ENCODE measurements at regions not wholly inside any gene's neighbourhood (a gene's known extent, or its start where the extent isn't known, plus 50 kb on each side); places are given as distances from the start of the nearest gene placed in this dataset.

- TF ChIP-seq PHF8 (conservative IDR thresholded peaks at IDR 0.05; ENCODE audit: low read depth, low read length) (no peak), FOSL1 (IDR thresholded peaks at IDR 0.05; ENCODE audit: insufficient read depth, low read depth, low read length) (no peak), POLR2A (IDR thresholded peaks at IDR 0.05; ENCODE audit: control extremely low read depth in 1 of 2, low read depth in 2 of 2, low read length in 2 of 2) (no peak), GABPA (IDR thresholded peaks at IDR 0.05; ENCODE audit: borderline replicate concordance, insufficient read depth, low read length) (no peak), EP300 (IDR thresholded peaks at IDR 0.05; ENCODE audit: borderline replicate concordance in 1 of 2, low read depth in 2 of 2, low read length in 2 of 2) (no peak), POLR2AphosphoS5 (IDR thresholded peaks at IDR 0.05; ENCODE audit: low read depth, low read length) (no peak)
- TF ChIP-seq, protein P1, sequence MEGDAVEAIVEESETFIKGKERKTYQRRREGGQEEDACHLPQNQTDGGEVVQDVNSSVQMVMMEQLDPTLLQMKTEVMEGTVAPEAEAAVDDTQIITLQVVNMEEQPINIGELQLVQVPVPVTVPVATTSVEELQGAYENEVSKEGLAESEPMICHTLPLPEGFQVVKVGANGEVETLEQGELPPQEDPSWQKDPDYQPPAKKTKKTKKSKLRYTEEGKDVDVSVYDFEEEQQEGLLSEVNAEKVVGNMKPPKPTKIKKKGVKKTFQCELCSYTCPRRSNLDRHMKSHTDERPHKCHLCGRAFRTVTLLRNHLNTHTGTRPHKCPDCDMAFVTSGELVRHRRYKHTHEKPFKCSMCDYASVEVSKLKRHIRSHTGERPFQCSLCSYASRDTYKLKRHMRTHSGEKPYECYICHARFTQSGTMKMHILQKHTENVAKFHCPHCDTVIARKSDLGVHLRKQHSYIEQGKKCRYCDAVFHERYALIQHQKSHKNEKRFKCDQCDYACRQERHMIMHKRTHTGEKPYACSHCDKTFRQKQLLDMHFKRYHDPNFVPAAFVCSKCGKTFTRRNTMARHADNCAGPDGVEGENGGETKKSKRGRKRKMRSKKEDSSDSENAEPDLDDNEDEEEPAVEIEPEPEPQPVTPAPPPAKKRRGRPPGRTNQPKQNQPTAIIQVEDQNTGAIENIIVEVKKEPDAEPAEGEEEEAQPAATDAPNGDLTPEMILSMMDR (IDR thresholded peaks at IDR 0.05; ENCODE audit: control extremely low read depth in 1 of 3, insufficient read depth in 1 of 3, low read depth in 1 of 3, low read length in 3 of 3) = no peak
- TF ChIP-seq, protein P2, sequence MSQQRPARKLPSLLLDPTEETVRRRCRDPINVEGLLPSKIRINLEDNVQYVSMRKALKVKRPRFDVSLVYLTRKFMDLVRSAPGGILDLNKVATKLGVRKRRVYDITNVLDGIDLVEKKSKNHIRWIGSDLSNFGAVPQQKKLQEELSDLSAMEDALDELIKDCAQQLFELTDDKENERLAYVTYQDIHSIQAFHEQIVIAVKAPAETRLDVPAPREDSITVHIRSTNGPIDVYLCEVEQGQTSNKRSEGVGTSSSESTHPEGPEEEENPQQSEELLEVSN (IDR thresholded peaks at IDR 0.05) = no peak
- TF ChIP-seq, protein P3, sequence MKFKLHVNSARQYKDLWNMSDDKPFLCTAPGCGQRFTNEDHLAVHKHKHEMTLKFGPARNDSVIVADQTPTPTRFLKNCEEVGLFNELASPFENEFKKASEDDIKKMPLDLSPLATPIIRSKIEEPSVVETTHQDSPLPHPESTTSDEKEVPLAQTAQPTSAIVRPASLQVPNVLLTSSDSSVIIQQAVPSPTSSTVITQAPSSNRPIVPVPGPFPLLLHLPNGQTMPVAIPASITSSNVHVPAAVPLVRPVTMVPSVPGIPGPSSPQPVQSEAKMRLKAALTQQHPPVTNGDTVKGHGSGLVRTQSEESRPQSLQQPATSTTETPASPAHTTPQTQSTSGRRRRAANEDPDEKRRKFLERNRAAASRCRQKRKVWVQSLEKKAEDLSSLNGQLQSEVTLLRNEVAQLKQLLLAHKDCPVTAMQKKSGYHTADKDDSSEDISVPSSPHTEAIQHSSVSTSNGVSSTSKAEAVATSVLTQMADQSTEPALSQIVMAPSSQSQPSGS (IDR thresholded peaks at IDR 0.05; ENCODE audit: low read length) = no peak
Measured at GRCh38 chr1:58931756-58932155, 147.9 kb upstream of the JUN start.

Data from H1 (cell line).